Smooth muscle cell (in vitro differentiated cells): ENCODE measurements at regions not wholly inside any gene's neighbourhood (a gene's known extent, or its start where the extent isn't known, plus 50 kb on each side); places are given as distances from the start of the nearest gene placed in this dataset.

Experiments used
- DNase-seq: peaks from one replicate; lab custom pipeline; 2025; ENCODE audit not compliant: unreplicated experiment; lab: John Stamatoyannopoulos, UW
- H2AFZ ChIP-seq: fragments of 200-600 bp; sonication (generic); 2 replicates; pipeline ENCODE4 v1.6.0; 2016; ENCODE audit warnings: antibody characterized with exemption, low read depth, mild to moderate bottlenecking
- H3F3A ChIP-seq: fragments of 200-600 bp; sonication (generic); 2 replicates; pipeline ENCODE4 v1.6.0; 2017; ENCODE audit warnings: antibody characterized with exemption, low read depth
- H3K27ac ChIP-seq: fragments of 200-600 bp; sonication (generic); 2 replicates; pipeline ENCODE4 v1.5.1; 2016; ENCODE audit warnings: low read depth, mild to moderate bottlenecking
- H3K27me3 ChIP-seq: fragments of 200-600 bp; sonication (generic); 2 replicates; pipeline ENCODE4 v1.6.1; 2016; ENCODE audit warnings: low read depth, mild to moderate bottlenecking
- H3K36me3 ChIP-seq: fragments of 200-600 bp; sonication (generic); 2 replicates; pipeline ENCODE4 v1.5.1; 2016; ENCODE audit warnings: low read depth
- H3K4me1 ChIP-seq: fragments of 200-600 bp; sonication (generic); 2 replicates; pipeline ENCODE4 v1.5.1; 2016; ENCODE audit warnings: low read depth
- H3K4me2 ChIP-seq: fragments of 200-600 bp; sonication (generic); 2 replicates; pipeline ENCODE4 v1.6.0; 2016; ENCODE audit warnings: mild to moderate bottlenecking
- H3K4me3 ChIP-seq: fragments of 200-600 bp; sonication (generic); 2 replicates; pipeline ENCODE4 v1.5.1; 2016; ENCODE audit warnings: mild to moderate bottlenecking
- H3K79me2 ChIP-seq: fragments of 200-600 bp; sonication (generic); 2 replicates; pipeline ENCODE4 v1.6.0; 2016; ENCODE audit warnings: low read depth, mild to moderate bottlenecking
- H3K9ac ChIP-seq: fragments of 200-600 bp; sonication (generic); 2 replicates; pipeline ENCODE4 v1.6.0; 2016; ENCODE audit warnings: low read depth
- H3K9me3 ChIP-seq: fragments of 200-600 bp; sonication (generic); replicated peaks from 2 replicates; pipeline ENCODE4 v1.5.1; 2016; ENCODE audit warnings: low read depth
- H4K20me1 ChIP-seq: fragments of 200-600 bp; sonication (generic); 2 replicates; pipeline ENCODE4 v1.6.0; 2016; ENCODE audit warnings: low read depth
- CTCF ChIP-seq: fragments of 200-600 bp; sonication (generic); IDR thresholded peaks from 2 replicates; pipeline ENCODE4 v1.5.1; 2017; ENCODE audit warnings: borderline replicate concordance, mild to moderate bottlenecking, antibody characterized with exemption; ENCODE audit not compliant: insufficient read depth, poor library complexity, severe bottlenecking
- WGBS: methylation state at CpG from one replicate; pipeline ENCODE4 v1.1.7; 2016; ENCODE audit warnings: low lambda C conversion rate; 5-methylcytosine and 5-hydroxymethylcytosine counted together

- H2AFZ ChIP-seq = no peak overlapping the region
- no peak overlapping the region for H3K27ac ChIP-seq
- no peaks in the 10 kb centered on the region for H3K79me2 ChIP-seq
- WGBS = 89% methylated on average over 7 of the region's 7 CpGs
- H3K9ac ChIP-seq = no peak overlapping the region
- no peaks in the 10 kb centered on the region for H3K27me3 ChIP-seq
- H3K4me2 ChIP-seq = no peak overlapping the region
- no peak for TF ChIP-seq CTCF
- H3K9me3 ChIP-seq = no peaks in the 10 kb centered on the region
- no peak overlapping the region for H3K4me3 ChIP-seq
- no peak for DNase-seq
- no peaks in the 10 kb centered on the region for H4K20me1 ChIP-seq
- H3F3A ChIP-seq = no peaks in the 10 kb centered on the region
- H3K4me1 ChIP-seq = peaks cover 4% of the 10 kb centered on the region
- no peaks in the 10 kb centered on the region for H3K36me3 ChIP-seq
These were observed 380.3 kb downstream of the TCERG1L start for GRCh38 chr10:130931256-130931655.

DNA sequence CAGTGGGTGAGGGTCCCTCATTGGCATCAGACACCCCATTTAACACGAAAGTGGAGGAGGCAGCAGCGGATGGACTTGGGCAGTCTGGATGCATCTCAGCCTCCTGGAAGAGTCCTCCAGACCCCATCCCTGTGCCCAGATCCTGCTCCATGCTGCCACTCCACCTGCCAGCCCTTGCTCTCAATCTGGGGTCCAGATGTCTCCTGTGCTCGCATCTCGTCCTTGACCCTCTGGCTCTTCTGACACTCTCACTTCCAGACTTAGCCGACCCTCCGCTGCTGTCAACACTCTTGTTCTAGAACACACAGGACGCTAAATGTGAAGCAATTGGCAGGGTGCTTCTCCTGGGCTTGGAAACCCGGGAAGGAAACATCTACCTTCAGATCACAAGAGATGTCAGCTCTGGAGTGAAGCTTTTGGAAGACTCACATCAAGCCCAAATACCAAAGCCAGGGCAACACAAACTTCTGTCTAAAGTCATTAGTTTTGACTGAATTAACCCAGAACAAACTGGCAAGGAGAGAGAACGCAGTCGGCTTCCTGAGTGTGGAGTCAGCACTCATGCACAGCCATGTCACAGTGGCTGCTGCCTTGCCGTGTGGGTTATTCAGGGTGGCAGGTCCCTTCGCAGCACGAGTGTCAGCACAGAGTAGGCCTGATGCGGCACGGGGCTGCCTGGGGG lies 379.1 kb downstream of the TCERG1L start:
- H3F3A ChIP-seq = no peaks in the 10 kb centered on the region
- H3K9ac ChIP-seq = no peak overlapping the region
- TF ChIP-seq CTCF = no peak
- no peak overlapping the region for H3K27ac ChIP-seq
- no peaks in the 10 kb centered on the region for H4K20me1 ChIP-seq
- no peak overlapping the region for H3K4me2 ChIP-seq
- peaks cover 4% of the 10 kb centered on the region for H3K4me1 ChIP-seq
- H3K36me3 ChIP-seq = no peaks in the 10 kb centered on the region
- H3K79me2 ChIP-seq = no peaks in the 10 kb centered on the region
- no peaks in the 10 kb centered on the region for H3K9me3 ChIP-seq
- H3K27me3 ChIP-seq = no peaks in the 10 kb centered on the region
- H2AFZ ChIP-seq = no peak overlapping the region
- no peak for DNase-seq
- no peak overlapping the region for H3K4me3 ChIP-seq
- 91% methylated on average over 15 of the region's 15 CpGs for WGBS

- Histone ChIP-seq H3K9ac (no peak overlapping the region), H3K4me3 (no peak overlapping the region), H3K36me3 (no peaks in the 10 kb centered on the region), H4K20me1 (no peaks in the 10 kb centered on the region), H3F3A (no peaks in the 10 kb centered on the region), H3K4me2 (no peak overlapping the region), H3K27me3 (no peaks in the 10 kb centered on the region), H2AFZ (no peak overlapping the region), H3K79me2 (no peaks in the 10 kb centered on the region), H3K9me3 (no peaks in the 10 kb centered on the region), H3K4me1 (peaks cover 4% of the 10 kb centered on the region), H3K27ac (no peak overlapping the region)
- no peak for TF ChIP-seq CTCF
- WGBS = 85% methylated on average over 5 of the region's 5 CpGs
- no peak for DNase-seq
These were observed 378.5 kb downstream of the TCERG1L start for GRCh38 chr10:130933008-130933390.
